ENCODE measurements at regions not wholly inside any gene's neighbourhood (a gene's known extent, or its start where the extent isn't known, plus 50 kb on each side); places are given as distances from the start of the nearest gene placed in this dataset.

DNA sequence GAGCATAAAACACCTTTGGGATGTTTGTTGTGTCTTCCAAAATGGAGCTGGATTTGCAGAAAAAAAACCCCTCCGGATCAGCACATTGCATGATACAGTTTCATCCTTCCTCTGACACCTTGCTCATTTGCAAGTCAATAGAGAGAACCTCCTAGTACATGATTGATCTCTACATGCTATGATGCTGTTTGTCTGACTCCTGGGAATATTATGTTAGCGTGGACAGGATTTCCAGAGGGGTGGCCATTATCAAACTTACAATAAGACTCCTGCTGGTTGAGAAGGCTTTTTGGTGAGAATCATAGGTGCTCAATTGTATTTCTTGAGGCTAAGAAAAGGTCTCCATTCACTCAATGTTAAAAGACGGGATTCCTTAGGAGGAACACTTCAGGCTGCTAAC lies 75.9 kb upstream of the SCEL start:
- TF ChIP-seq NR2C2 (CRISPR knock-in tag; IDR thresholded peaks at IDR 0.05) (no peak), NR2C2 (tag; IDR thresholded peaks at IDR 0.05) (no peak), POLR2AphosphoS5 (IDR thresholded peaks at IDR 0.05; ENCODE audit: control insufficient read depth, insufficient read depth, low read depth, low read length) (no peak), RHOXF2B (CRISPR knock-in tag; conservative IDR thresholded peaks at IDR 0.05) (no peak), PHF21A (IDR thresholded peaks at IDR 0.05; ENCODE audit: borderline replicate concordance, low read depth) (no peak), ZFP1 (CRISPR knock-in tag; IDR thresholded peaks at IDR 0.05) (no peak), NFIC (IDR thresholded peaks at IDR 0.05) (no peak), NRF1 (conservative IDR thresholded peaks at IDR 0.05 in 1 of 2, IDR thresholded peaks at IDR 0.05 in 1 of 2) (no peak), POLR2A (conservative IDR thresholded peaks at IDR 0.05) (no peak)
- TF ChIP-seq, protein P1, sequence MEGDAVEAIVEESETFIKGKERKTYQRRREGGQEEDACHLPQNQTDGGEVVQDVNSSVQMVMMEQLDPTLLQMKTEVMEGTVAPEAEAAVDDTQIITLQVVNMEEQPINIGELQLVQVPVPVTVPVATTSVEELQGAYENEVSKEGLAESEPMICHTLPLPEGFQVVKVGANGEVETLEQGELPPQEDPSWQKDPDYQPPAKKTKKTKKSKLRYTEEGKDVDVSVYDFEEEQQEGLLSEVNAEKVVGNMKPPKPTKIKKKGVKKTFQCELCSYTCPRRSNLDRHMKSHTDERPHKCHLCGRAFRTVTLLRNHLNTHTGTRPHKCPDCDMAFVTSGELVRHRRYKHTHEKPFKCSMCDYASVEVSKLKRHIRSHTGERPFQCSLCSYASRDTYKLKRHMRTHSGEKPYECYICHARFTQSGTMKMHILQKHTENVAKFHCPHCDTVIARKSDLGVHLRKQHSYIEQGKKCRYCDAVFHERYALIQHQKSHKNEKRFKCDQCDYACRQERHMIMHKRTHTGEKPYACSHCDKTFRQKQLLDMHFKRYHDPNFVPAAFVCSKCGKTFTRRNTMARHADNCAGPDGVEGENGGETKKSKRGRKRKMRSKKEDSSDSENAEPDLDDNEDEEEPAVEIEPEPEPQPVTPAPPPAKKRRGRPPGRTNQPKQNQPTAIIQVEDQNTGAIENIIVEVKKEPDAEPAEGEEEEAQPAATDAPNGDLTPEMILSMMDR (IDR thresholded peaks at IDR 0.05 in 2 of 3, conservative IDR thresholded peaks at IDR 0.05 in 1 of 3; ENCODE audit: insufficient read depth in 2 of 3, low read depth in 1 of 3, low read length in 3 of 3) = no peak
- TF ChIP-seq, protein P2, sequence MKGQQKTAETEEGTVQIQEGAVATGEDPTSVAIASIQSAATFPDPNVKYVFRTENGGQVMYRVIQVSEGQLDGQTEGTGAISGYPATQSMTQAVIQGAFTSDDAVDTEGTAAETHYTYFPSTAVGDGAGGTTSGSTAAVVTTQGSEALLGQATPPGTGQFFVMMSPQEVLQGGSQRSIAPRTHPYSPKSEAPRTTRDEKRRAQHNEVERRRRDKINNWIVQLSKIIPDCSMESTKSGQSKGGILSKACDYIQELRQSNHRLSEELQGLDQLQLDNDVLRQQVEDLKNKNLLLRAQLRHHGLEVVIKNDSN (CRISPR knock-in tag; IDR thresholded peaks at IDR 0.05) = no peak
- TF ChIP-seq, protein P3, sequence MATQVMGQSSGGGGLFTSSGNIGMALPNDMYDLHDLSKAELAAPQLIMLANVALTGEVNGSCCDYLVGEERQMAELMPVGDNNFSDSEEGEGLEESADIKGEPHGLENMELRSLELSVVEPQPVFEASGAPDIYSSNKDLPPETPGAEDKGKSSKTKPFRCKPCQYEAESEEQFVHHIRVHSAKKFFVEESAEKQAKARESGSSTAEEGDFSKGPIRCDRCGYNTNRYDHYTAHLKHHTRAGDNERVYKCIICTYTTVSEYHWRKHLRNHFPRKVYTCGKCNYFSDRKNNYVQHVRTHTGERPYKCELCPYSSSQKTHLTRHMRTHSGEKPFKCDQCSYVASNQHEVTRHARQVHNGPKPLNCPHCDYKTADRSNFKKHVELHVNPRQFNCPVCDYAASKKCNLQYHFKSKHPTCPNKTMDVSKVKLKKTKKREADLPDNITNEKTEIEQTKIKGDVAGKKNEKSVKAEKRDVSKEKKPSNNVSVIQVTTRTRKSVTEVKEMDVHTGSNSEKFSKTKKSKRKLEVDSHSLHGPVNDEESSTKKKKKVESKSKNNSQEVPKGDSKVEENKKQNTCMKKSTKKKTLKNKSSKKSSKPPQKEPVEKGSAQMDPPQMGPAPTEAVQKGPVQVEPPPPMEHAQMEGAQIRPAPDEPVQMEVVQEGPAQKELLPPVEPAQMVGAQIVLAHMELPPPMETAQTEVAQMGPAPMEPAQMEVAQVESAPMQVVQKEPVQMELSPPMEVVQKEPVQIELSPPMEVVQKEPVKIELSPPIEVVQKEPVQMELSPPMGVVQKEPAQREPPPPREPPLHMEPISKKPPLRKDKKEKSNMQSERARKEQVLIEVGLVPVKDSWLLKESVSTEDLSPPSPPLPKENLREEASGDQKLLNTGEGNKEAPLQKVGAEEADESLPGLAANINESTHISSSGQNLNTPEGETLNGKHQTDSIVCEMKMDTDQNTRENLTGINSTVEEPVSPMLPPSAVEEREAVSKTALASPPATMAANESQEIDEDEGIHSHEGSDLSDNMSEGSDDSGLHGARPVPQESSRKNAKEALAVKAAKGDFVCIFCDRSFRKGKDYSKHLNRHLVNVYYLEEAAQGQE (IDR thresholded peaks at IDR 0.05; ENCODE audit: borderline replicate concordance) = no peak
- TF ChIP-seq, protein P3 (CRISPR knock-in tag; IDR thresholded peaks at IDR 0.05; ENCODE audit: low read depth) = no peak
- TF ChIP-seq, protein P4, sequence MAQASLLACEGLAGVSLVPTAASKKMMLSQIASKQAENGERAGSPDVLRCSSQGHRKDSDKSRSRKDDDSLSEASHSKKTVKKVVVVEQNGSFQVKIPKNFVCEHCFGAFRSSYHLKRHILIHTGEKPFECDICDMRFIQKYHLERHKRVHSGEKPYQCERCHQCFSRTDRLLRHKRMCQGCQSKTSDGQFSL (CRISPR knock-in tag; IDR thresholded peaks at IDR 0.05) = no peak
- TF ChIP-seq, protein P4 (tag; IDR thresholded peaks at IDR 0.05) = no peak

Data from K562 (cell line).